ENCODE measurements at regions not wholly inside any gene's neighbourhood (a gene's known extent, or its start where the extent isn't known, plus 50 kb on each side); places are given as distances from the start of the nearest gene placed in this dataset.

DNA sequence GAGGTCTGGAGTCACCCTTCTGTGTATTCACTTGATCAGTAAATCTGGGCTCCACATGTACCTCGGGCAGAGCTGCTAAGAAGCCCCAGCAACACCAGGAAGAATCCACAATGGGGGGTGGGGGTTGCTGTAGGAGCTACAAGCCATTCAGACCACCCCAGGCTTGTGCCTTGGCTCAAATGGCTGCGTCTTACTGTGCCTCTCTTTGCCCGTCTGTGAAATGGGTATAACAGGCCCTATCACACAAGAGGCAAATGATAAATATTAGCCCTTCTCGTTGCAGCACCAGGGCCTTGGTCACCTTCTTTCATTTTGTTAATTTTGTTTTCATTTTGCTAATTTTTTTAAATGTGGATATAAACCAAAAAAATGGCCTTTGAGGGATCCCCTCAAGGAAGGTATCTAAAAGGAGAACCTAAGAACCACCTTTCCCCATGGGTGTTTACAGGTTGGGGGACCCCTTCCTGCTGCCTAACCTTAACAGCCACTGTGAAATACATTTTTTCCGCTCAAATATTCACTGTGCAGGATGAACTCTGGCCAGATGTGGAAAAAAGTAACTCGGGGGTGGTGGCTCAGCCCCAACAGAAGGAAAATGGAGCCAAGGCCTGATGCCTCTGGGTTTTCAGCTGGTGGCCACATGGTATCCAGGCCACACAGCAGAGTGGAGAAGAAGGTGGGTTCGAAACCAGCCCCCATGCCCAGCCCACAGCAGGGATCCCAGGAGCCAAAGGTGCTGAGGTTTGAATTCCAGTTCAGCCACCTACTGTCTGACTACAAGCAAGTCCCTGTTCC, 284.0 kb downstream of the MN1 start:
- TF ChIP-seq, protein P1, sequence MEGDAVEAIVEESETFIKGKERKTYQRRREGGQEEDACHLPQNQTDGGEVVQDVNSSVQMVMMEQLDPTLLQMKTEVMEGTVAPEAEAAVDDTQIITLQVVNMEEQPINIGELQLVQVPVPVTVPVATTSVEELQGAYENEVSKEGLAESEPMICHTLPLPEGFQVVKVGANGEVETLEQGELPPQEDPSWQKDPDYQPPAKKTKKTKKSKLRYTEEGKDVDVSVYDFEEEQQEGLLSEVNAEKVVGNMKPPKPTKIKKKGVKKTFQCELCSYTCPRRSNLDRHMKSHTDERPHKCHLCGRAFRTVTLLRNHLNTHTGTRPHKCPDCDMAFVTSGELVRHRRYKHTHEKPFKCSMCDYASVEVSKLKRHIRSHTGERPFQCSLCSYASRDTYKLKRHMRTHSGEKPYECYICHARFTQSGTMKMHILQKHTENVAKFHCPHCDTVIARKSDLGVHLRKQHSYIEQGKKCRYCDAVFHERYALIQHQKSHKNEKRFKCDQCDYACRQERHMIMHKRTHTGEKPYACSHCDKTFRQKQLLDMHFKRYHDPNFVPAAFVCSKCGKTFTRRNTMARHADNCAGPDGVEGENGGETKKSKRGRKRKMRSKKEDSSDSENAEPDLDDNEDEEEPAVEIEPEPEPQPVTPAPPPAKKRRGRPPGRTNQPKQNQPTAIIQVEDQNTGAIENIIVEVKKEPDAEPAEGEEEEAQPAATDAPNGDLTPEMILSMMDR (IDR thresholded peaks at IDR 0.05; ENCODE audit: low read depth, low read length) = no peak
- no peak for TF ChIP-seq EZH2phosphoT487 (IDR thresholded peaks at IDR 0.05; ENCODE audit: low read depth)
